Osteocyte (in vitro differentiated cells): ENCODE measurements at regions not wholly inside any gene's neighbourhood (a gene's known extent, or its start where the extent isn't known, plus 50 kb on each side); places are given as distances from the start of the nearest gene placed in this dataset.

Experiments used
- DNase-seq: peaks from one replicate; pipeline ENCODE4 v3.0.0; 2021; ENCODE audit warnings: mixed read lengths; ENCODE audit not compliant: unreplicated experiment; ENCODE audit errors: extremely low spot score
- H3K27ac Mint-ChIP-seq: one replicate; pipeline ENCODE4 v1.8.0; 2021; ENCODE audit warnings: mild to moderate bottlenecking, mixed read lengths; ENCODE audit not compliant: unreplicated experiment
- H3K27me3 Mint-ChIP-seq: one replicate; pipeline ENCODE4 v1.8.0; 2021; ENCODE audit warnings: mixed read lengths; ENCODE audit not compliant: unreplicated experiment
- H3K36me3 Mint-ChIP-seq: one replicate; pipeline ENCODE4 v1.8.0; 2021; ENCODE audit warnings: mixed read lengths; ENCODE audit not compliant: unreplicated experiment
- H3K4me1 Mint-ChIP-seq: one replicate; pipeline ENCODE4 v1.8.0; 2021; ENCODE audit warnings: mixed read lengths; ENCODE audit not compliant: unreplicated experiment
- H3K4me3 Mint-ChIP-seq: one replicate; pipeline ENCODE4 v1.8.0; 2021; ENCODE audit warnings: mild to moderate bottlenecking, moderate library complexity, mixed read lengths; ENCODE audit not compliant: unreplicated experiment
- H3K9me3 Mint-ChIP-seq: one replicate; pipeline ENCODE4 v1.8.0; 2021; ENCODE audit warnings: mixed read lengths; ENCODE audit not compliant: unreplicated experiment
- TF ChIP-seq, protein P1 (sequence below): fragments of 200-600 bp; sonication (generic); IDR thresholded peaks from 2 replicates; pipeline ENCODE4 v1.5.0; 2021; ENCODE audit warnings: antibody characterized with exemption, mild to moderate bottlenecking, moderate library complexity

DNA sequence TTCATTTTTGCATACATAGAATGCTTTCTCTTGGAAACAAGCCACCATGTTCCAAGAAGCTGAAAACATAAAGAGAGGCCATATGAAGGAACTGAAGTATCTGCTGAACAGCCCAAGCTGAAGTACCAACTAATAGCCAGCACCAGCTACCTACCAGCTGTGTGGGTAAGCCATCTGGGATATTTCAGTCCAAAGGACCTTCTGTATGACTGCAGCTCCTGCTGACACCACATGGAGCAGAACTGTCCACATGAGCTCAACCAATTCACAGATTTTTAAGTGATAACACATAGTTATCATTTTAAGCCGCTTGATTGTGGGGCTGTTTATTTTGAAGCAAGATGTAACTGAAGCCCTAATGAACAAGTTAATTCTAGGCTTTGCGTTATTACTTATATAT, 621.1 kb upstream of the KLHL1 start:
- TF ChIP-seq, protein P1, sequence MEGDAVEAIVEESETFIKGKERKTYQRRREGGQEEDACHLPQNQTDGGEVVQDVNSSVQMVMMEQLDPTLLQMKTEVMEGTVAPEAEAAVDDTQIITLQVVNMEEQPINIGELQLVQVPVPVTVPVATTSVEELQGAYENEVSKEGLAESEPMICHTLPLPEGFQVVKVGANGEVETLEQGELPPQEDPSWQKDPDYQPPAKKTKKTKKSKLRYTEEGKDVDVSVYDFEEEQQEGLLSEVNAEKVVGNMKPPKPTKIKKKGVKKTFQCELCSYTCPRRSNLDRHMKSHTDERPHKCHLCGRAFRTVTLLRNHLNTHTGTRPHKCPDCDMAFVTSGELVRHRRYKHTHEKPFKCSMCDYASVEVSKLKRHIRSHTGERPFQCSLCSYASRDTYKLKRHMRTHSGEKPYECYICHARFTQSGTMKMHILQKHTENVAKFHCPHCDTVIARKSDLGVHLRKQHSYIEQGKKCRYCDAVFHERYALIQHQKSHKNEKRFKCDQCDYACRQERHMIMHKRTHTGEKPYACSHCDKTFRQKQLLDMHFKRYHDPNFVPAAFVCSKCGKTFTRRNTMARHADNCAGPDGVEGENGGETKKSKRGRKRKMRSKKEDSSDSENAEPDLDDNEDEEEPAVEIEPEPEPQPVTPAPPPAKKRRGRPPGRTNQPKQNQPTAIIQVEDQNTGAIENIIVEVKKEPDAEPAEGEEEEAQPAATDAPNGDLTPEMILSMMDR = no peak
- no peak overlapping the region for H3K27ac Mint-ChIP-seq
- peaks cover 17% of the 10 kb centered on the region for H3K27me3 Mint-ChIP-seq
- DNase-seq = no peak
- H3K4me3 Mint-ChIP-seq = no peak overlapping the region
- no peaks in the 10 kb centered on the region for H3K9me3 Mint-ChIP-seq
- H3K4me1 Mint-ChIP-seq = no peaks in the 10 kb centered on the region
- H3K36me3 Mint-ChIP-seq = peaks cover 4% of the 10 kb centered on the region

DNA sequence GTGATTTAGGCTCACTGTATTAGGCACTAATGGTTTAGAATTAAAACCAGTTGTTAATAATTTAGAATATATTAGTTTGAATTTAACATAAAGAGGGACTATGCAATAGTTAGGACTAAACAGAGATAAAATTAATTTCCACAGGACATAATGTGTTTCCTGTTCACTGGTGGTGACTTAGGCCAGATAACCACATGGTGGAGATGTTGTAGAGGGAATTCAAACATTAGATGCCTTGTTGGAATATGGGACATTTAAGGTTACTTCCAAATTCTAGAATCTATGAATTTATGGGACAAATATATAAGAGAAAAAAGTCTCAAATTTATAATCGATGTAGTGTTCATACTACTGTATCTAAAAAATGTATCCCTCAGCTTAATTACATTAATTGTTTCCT, 615.5 kb upstream of the KLHL1 start:
- Mint-ChIP-seq H3K36me3 (no peaks in the 10 kb centered on the region), H3K4me1 (peaks cover 5% of the 10 kb centered on the region), H3K27me3 (peaks cover 23% of the 10 kb centered on the region), H3K27ac (no peak overlapping the region), H3K9me3 (no peaks in the 10 kb centered on the region), H3K4me3 (no peak overlapping the region)
- DNase-seq = no peak
- TF ChIP-seq, protein P1 = peak; percentile 65

DNA sequence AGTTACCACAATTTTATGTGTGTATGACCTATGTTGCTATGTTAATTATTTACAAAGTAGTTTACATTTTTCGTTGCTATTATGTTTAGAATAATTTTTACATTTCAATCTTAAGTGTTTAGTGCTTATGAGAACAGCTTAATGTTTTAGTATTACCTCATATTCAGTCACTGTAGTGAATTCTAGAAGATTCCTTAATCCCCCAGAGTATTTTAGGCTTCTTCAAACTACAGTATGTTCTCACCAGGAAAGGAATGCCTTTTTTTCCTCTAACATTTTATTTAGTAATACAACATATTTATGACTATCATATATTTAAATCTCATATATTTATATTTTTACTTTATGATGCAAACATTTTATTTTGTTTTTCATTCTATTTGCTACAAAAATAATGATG, 612.1 kb upstream of the KLHL1 start:
- H3K9me3 Mint-ChIP-seq = no peaks in the 10 kb centered on the region
- no peaks in the 10 kb centered on the region for H3K36me3 Mint-ChIP-seq
- no peak overlapping the region for H3K4me3 Mint-ChIP-seq
- H3K27me3 Mint-ChIP-seq = peaks cover 15% of the 10 kb centered on the region
- no peak for DNase-seq
- peaks cover 5% of the 10 kb centered on the region for H3K4me1 Mint-ChIP-seq
- no peak overlapping the region for H3K27ac Mint-ChIP-seq
- TF ChIP-seq, protein P1 = no peak

DNA sequence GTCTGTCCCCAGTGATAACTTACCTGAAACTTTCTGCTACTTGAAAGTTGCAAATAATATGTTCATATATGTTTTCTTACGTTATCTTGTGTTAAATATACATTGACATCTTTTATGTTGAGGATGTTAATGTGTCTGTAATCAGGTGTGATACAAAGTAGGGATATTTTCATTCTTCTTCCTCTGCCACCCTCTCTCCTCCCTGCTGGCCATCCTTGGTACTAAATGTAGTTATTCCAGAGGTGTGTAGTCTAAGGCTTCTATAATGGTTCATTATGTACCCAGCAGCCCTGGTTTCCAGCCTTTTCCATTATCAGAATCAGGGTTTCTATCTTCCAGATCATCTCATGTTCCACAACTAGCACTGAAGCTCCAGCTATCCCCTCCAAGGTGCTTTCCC, 606.7 kb upstream of the KLHL1 start:
- Mint-ChIP-seq H3K36me3 (no peaks in the 10 kb centered on the region), H3K9me3 (no peaks in the 10 kb centered on the region), H3K4me3 (no peak overlapping the region), H3K4me1 (no peaks in the 10 kb centered on the region), H3K27me3 (peaks cover 11% of the 10 kb centered on the region), H3K27ac (no peak overlapping the region)
- TF ChIP-seq, protein P1 = no peak
- no peak for DNase-seq

DNA sequence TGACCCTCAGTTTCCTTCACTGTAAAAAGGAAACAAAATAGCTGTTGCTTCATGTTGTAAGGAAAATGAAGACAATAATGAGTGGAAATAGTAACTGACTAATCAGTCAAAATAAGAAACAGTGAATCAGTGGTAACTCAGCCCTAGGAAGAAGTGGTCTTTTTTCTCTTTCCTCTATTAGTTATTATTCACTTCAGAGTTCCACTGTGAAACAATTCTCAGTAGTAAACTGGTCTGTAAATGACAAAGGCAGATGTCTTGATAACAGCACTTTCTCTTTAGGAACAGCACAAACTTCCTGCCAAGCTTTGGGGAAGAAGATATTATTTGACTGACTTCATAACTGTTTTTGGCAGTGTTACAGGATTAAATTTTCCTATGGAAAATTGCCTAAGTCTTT, 600.5 kb upstream of the KLHL1 start:
- TF ChIP-seq, protein P1 = no peak
- DNase-seq = no peak
- H3K4me1 Mint-ChIP-seq = no peaks in the 10 kb centered on the region
- H3K4me3 Mint-ChIP-seq = no peak overlapping the region
- H3K27me3 Mint-ChIP-seq = peaks cover 19% of the 10 kb centered on the region
- H3K27ac Mint-ChIP-seq = no peak overlapping the region
- H3K36me3 Mint-ChIP-seq = no peaks in the 10 kb centered on the region
- no peaks in the 10 kb centered on the region for H3K9me3 Mint-ChIP-seq
